Tibial nerve (tissue), 3 donors: ENCODE measurements at regions not wholly inside any gene's neighbourhood (a gene's known extent, or its start where the extent isn't known, plus 50 kb on each side); places are given as distances from the start of the nearest gene placed in this dataset.

Source experiments
- POLR2A ChIP-seq, 2 donors: fragments of 450-650 bp; IDR thresholded peaks; one replicate each; pipeline ENCODE4 v1.6.1; 2017; ENCODE audit warnings: antibody characterized with exemption in 2 of 2, mild to moderate bottlenecking in 2 of 2, moderate library complexity in 2 of 2
- TF ChIP-seq, protein P1 (sequence below), 5 experiments: fragments of 200-600 bp in 3 of 5; fragments of 450-650 bp in 2 of 5; sonication (generic) in 3 of 5; IDR thresholded peaks; one replicate each; pipeline ENCODE4 v1.5.1; 2016 to 2019; ENCODE audit warnings: antibody characterized with exemption in 5 of 5, mild to moderate bottlenecking in 3 of 5, moderate library complexity in 2 of 5

DNA sequence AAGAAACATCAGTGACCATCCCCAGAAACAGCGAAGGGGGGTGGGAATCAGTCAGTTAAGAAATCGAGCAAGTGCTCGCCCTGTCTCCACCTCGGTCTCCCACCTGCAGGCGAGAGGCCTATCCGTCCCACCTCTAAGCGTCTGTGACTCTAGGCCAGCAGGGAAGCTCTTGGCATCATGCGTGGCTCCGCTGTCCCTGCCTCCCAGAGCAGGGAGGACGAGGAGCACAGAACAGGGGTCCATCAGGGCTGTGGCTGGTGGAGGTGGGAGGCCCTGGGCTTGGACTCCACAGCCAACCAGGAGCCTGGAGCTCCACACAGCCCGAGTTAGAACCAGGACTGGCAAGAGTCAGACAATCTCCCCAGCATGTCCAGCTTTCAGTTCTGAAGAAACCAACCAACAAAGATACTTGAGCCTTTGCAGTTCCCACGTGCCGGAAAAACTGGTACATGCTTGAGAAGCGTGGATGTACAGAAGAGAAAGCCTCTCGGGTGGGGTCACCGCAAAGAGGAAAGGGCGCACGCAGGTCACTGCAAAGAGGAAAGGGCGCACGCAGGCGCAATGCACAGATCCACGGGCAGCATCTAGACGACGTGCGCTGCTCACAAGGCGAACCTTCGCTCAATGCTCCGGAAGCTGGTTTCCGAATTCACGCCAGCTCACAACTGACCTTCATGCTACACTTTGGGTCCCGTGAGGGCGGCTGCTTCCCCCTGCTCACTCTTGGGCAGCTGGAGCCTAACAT lies 104.5 kb upstream of the ALKAL2 start:
- TF ChIP-seq, protein P1, sequence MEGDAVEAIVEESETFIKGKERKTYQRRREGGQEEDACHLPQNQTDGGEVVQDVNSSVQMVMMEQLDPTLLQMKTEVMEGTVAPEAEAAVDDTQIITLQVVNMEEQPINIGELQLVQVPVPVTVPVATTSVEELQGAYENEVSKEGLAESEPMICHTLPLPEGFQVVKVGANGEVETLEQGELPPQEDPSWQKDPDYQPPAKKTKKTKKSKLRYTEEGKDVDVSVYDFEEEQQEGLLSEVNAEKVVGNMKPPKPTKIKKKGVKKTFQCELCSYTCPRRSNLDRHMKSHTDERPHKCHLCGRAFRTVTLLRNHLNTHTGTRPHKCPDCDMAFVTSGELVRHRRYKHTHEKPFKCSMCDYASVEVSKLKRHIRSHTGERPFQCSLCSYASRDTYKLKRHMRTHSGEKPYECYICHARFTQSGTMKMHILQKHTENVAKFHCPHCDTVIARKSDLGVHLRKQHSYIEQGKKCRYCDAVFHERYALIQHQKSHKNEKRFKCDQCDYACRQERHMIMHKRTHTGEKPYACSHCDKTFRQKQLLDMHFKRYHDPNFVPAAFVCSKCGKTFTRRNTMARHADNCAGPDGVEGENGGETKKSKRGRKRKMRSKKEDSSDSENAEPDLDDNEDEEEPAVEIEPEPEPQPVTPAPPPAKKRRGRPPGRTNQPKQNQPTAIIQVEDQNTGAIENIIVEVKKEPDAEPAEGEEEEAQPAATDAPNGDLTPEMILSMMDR (IDR thresholded peaks at IDR 0.05): no peak
- no peak for TF ChIP-seq POLR2A (IDR thresholded peaks at IDR 0.05)
